B cell (primary cell): ENCODE measurements at regions not wholly inside any gene's neighbourhood (a gene's known extent, or its start where the extent isn't known, plus 50 kb on each side); places are given as distances from the start of the nearest gene placed in this dataset.

Experiments used
- CTCF ChIP-seq: fragments of 200-600 bp; IDR thresholded peaks from one replicate; pipeline ENCODE4 v1.8.0; 2022; ENCODE audit warnings: antibody characterized with exemption, mild to moderate bottlenecking
- EZH2 ChIP-seq: IDR thresholded peaks from 2 replicates; pipeline ENCODE4 v1.6.1; 2012; ENCODE audit warnings: borderline replicate concordance, low read depth, mild to moderate bottlenecking, moderate library complexity, low read length; ENCODE audit not compliant: insufficient read depth, poor library complexity, severe bottlenecking

- TF ChIP-seq CTCF (no peak), EZH2 (no peak)
Measured at GRCh38 chr7:96521068-96521894, 188.4 kb downstream of the SEM1 start.
